Stimulated activated CD4-positive, alpha-beta T cell treated with anti-CD3 and anti-CD28 coated beads, Interleukin-15, amount 100 ng/mL, for 48 hours (primary cell): ENCODE measurements at regions not wholly inside any gene's neighbourhood (a gene's known extent, or its start where the extent isn't known, plus 50 kb on each side); places are given as distances from the start of the nearest gene placed in this dataset.

Source experiments
- DNase-seq, 2 donors: peaks; one replicate each; pipeline ENCODE4 v3.0.0-alpha.2; 2020; ENCODE audit warnings: low read depth in 2 of 2

GRCh38 chr1:82223091-82223490, 422.4 kb downstream of the ADGRL2 start:
- no peak for DNase-seq

- no peak for DNase-seq
Observed at GRCh38 chr1:82221721-82222120, 421.0 kb downstream of the ADGRL2 start.

- DNase-seq = no peak
Observed at GRCh38 chr1:82220754-82221153, 420.0 kb downstream of the ADGRL2 start.

GRCh38 chr1:82219841-82220240, 419.1 kb downstream of the ADGRL2 start:
- no peak for DNase-seq

- no peak for DNase-seq
Observed at GRCh38 chr1:82218846-82219245, 418.1 kb downstream of the ADGRL2 start.

GRCh38 chr1:82215853-82216175, 415.1 kb downstream of the ADGRL2 start:
- DNase-seq = no peak

GRCh38 chr1:82215056-82215852, 414.5 kb downstream of the ADGRL2 start:
- no peak for DNase-seq

- DNase-seq = no peak
Observed at GRCh38 chr1:82214606-82215005, 413.9 kb downstream of the ADGRL2 start.

- DNase-seq = no peak
Observed at GRCh38 chr1:82197606-82198005, 396.9 kb downstream of the ADGRL2 start.

- no peak for DNase-seq
Observed at GRCh38 chr1:82195245-82195644, 394.5 kb downstream of the ADGRL2 start.

GRCh38 chr1:82185084-82185483, 384.4 kb downstream of the ADGRL2 start:
- DNase-seq = no peak

- DNase-seq = no peak
Observed at GRCh38 chr1:82181846-82182245, 381.1 kb downstream of the ADGRL2 start.

GRCh38 chr1:82179131-82179530, 378.4 kb downstream of the ADGRL2 start:
- no peak for DNase-seq

GRCh38 chr1:82177192-82177591, 376.5 kb downstream of the ADGRL2 start:
- DNase-seq = no peak

GRCh38 chr1:82171955-82172354, 371.2 kb downstream of the ADGRL2 start:
- DNase-seq = no peak

GRCh38 chr1:82168482-82168881, 367.7 kb downstream of the ADGRL2 start:
- DNase-seq = no peak

- DNase-seq = no peak
Observed at GRCh38 chr1:82165304-82165703, 364.6 kb downstream of the ADGRL2 start.

- no peak for DNase-seq
Observed at GRCh38 chr1:82162486-82163420, 362.0 kb downstream of the ADGRL2 start.

- no peak for DNase-seq
Observed at GRCh38 chr1:82161700-82162141, 361.0 kb downstream of the ADGRL2 start.

GRCh38 chr1:82160903-82161302, 360.2 kb downstream of the ADGRL2 start:
- DNase-seq = no peak

GRCh38 chr1:82160036-82160435, 359.3 kb downstream of the ADGRL2 start:
- DNase-seq = no peak

GRCh38 chr1:82158981-82159380, 358.2 kb downstream of the ADGRL2 start:
- DNase-seq = no peak
